NB4 (cell line): ENCODE measurements at regions not wholly inside any gene's neighbourhood (a gene's known extent, or its start where the extent isn't known, plus 50 kb on each side); places are given as distances from the start of the nearest gene placed in this dataset.

ENCODE experiments used
- POLR2A ChIP-seq: IDR thresholded peaks from 2 replicates; pipeline ENCODE4 v1.6.1; 2011; ENCODE audit warnings: mild to moderate bottlenecking; ENCODE audit not compliant: insufficient read length; ENCODE audit errors: extremely low read depth
- TF ChIP-seq, protein P1 (sequence below): IDR thresholded peaks from one replicate; pipeline ENCODE4 v1.5.1; 2012; ENCODE audit warnings: low read depth, low read length

DNA sequence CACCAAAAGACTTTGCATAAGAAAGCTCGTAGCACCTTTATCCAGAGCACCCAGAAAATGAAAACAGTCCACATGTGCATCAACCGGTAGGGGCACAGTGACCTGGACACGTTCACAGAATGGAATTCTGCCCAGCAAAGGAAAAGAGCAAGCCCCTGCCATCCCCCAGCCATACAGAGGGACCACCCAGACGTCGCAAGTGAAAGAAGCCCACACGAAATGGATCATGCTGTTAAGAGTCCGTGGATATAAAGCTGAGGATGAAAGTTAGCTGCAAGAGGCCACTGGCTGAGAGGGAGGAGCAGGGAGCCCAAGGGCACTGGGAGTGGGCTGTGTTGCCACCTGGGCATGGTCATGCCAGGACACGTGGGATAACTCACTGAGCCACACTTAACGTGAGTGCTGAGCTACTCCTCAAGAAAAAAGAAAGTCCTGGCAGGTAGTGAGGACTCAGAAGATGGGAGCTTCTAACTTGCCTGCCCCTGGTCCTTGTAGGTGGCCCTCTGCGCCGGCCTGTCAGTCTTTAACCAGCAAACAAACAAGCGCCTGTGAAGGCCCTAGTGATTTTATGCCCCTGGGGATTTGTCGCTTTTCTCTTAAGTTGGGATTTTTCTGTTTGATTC lies 190.7 kb downstream of the C16orf95 start:
- TF ChIP-seq, protein P1, sequence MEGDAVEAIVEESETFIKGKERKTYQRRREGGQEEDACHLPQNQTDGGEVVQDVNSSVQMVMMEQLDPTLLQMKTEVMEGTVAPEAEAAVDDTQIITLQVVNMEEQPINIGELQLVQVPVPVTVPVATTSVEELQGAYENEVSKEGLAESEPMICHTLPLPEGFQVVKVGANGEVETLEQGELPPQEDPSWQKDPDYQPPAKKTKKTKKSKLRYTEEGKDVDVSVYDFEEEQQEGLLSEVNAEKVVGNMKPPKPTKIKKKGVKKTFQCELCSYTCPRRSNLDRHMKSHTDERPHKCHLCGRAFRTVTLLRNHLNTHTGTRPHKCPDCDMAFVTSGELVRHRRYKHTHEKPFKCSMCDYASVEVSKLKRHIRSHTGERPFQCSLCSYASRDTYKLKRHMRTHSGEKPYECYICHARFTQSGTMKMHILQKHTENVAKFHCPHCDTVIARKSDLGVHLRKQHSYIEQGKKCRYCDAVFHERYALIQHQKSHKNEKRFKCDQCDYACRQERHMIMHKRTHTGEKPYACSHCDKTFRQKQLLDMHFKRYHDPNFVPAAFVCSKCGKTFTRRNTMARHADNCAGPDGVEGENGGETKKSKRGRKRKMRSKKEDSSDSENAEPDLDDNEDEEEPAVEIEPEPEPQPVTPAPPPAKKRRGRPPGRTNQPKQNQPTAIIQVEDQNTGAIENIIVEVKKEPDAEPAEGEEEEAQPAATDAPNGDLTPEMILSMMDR = no peak
- TF ChIP-seq POLR2A = no peak
